CD14-positive monocyte (primary cell): ENCODE measurements at regions not wholly inside any gene's neighbourhood (a gene's known extent, or its start where the extent isn't known, plus 50 kb on each side); places are given as distances from the start of the nearest gene placed in this dataset.

Experiments used
- DNase-seq, 3 donors: peaks; one replicate each; pipeline ENCODE4 v3.0.0-alpha.2; 2011 to 2022
- H2AFZ ChIP-seq: 2 replicates; pipeline ENCODE4 v1.6.0; 2012; ENCODE audit warnings: mild to moderate bottlenecking, low read depth, low read length, inconsistent platforms; ENCODE audit not compliant: insufficient read depth, poor library complexity, severe bottlenecking
- H3K27ac ChIP-seq, 2 donors: 1 replicate in 1 of 2; 2 replicates in 1 of 2; pipeline ENCODE4 v1.5.1; 2012 to 2013; ENCODE audit warnings: low read length in 2 of 2, control low read depth in 1 of 2, inconsistent platforms in 1 of 2, low read depth in 1 of 2, mild to moderate bottlenecking in 1 of 2
- H3K27me3 ChIP-seq, 2 donors: one replicate each; pipeline versions ENCODE4 v1.6.0 to v1.6.1; 2011 to 2013; ENCODE audit warnings: low read length in 2 of 2; ENCODE audit not compliant: control insufficient read depth in 2 of 2, insufficient read depth in 2 of 2
- H3K36me3 ChIP-seq, 2 donors: replicated peaks in 1 of 2; 1 replicate in 1 of 2; 2 replicates in 1 of 2; pipeline versions ENCODE4 v1.5.1 to v1.6.1; 2012 to 2013; ENCODE audit warnings: low read length in 2 of 2, control low read depth in 1 of 2, inconsistent platforms in 1 of 2, mild to moderate bottlenecking in 1 of 2; ENCODE audit not compliant: insufficient read depth in 2 of 2, control insufficient read depth in 1 of 2
- H3K4me1 ChIP-seq, 2 donors: 1 replicate in 1 of 2; 2 replicates in 1 of 2; pipeline versions ENCODE4 v1.5.1 to v1.6.1; 2012 to 2013; ENCODE audit warnings: low read length in 2 of 2, control low read depth in 1 of 2, inconsistent platforms in 1 of 2, mild to moderate bottlenecking in 1 of 2, moderate library complexity in 1 of 2; ENCODE audit not compliant: insufficient read depth in 2 of 2, control insufficient read depth in 1 of 2
- H3K4me2 ChIP-seq: replicated peaks from 2 replicates; pipeline ENCODE3; 2012; ENCODE audit warnings: low read length, moderate library complexity, mild to moderate bottlenecking; ENCODE audit not compliant: poor library complexity, severe bottlenecking; ENCODE audit errors: extremely low read depth
- H3K4me3 ChIP-seq, 3 experiments: fragments of 200-600 bp in 1 of 3; sonication (generic) in 1 of 3; replicated peaks in 1 of 3; 1 replicate in 2 of 3; 2 replicates in 1 of 3; pipeline ENCODE4 v1.5.1; 2011 to 2013; ENCODE audit warnings: low read length in 3 of 3, mild to moderate bottlenecking in 3 of 3, control low read depth in 2 of 3, low read depth in 2 of 3, inconsistent platforms in 1 of 3, moderate library complexity in 1 of 3
- H3K79me2 ChIP-seq: 2 replicates; pipeline ENCODE4 v1.6.0; 2012; ENCODE audit warnings: mild to moderate bottlenecking, control low read depth, inconsistent platforms, low read length, moderate library complexity; ENCODE audit not compliant: insufficient read depth
- H3K9ac ChIP-seq: 2 replicates; pipeline ENCODE4 v1.6.0; 2017; ENCODE audit warnings: low read length, mild to moderate bottlenecking; ENCODE audit not compliant: insufficient read depth, poor library complexity, severe bottlenecking
- H3K9me3 ChIP-seq, 2 donors: replicated peaks in 1 of 2; 1 replicate in 1 of 2; 2 replicates in 1 of 2; pipeline versions ENCODE4 v1.5.1 to v1.6.1; 2012 to 2013; ENCODE audit warnings: low read length in 2 of 2, control low read depth in 1 of 2; ENCODE audit not compliant: control insufficient read depth in 1 of 2, insufficient read depth in 1 of 2
- H4K20me1 ChIP-seq: 2 replicates; pipeline ENCODE4 v1.6.0; 2012; ENCODE audit warnings: mild to moderate bottlenecking, low read length, control low read depth, moderate library complexity; ENCODE audit not compliant: insufficient read depth
- H3K27ac Mint-ChIP-seq, 7 donors: one replicate each; pipeline ENCODE4 v1.8.0; 2020; ENCODE audit warnings: mild to moderate bottlenecking in 7 of 7, mixed read lengths in 7 of 7, moderate library complexity in 6 of 7, inconsistent platforms in 2 of 7
- H3K27me3 Mint-ChIP-seq, 3 donors: one replicate each; pipeline ENCODE4 v1.8.0; 2021 to 2022; ENCODE audit warnings: low read depth in 3 of 3, mild to moderate bottlenecking in 3 of 3, mixed read lengths in 3 of 3, moderate library complexity in 3 of 3, inconsistent platforms in 1 of 3
- H3K36me3 Mint-ChIP-seq, 2 donors: one replicate each; pipeline ENCODE4 v1.8.0; 2020; ENCODE audit warnings: mixed read lengths in 2 of 2, inconsistent platforms in 1 of 2, mild to moderate bottlenecking in 1 of 2
- H3K4me1 Mint-ChIP-seq: one replicate; pipeline ENCODE4 v1.8.0; 2020; ENCODE audit warnings: mild to moderate bottlenecking, mixed read lengths
- H3K4me3 Mint-ChIP-seq, 2 donors: one replicate each; pipeline ENCODE4 v1.8.0; 2020; ENCODE audit warnings: mild to moderate bottlenecking in 2 of 2, mixed read lengths in 2 of 2, moderate library complexity in 1 of 2
- H3K9me3 Mint-ChIP-seq, 7 donors: one replicate each; pipeline ENCODE4 v1.8.0; 2020 to 2022; ENCODE audit warnings: mixed read lengths in 7 of 7, mild to moderate bottlenecking in 6 of 7, moderate library complexity in 6 of 7, inconsistent platforms in 2 of 7
- WGBS: methylation state at CpG from one replicate; pipeline ENCODE4 v1.1.5; 2013; ENCODE audit warnings: missing lambda C conversion rate; ENCODE audit not compliant: insufficient coverage; 5-methylcytosine and 5-hydroxymethylcytosine counted together
- intact Hi-C, 2 donors: fragments of 100-400 bp; cut with micrococcal nuclease; formaldehyde crosslinking; loops; one replicate each; pipeline versions ENCODE4 v1.15.0 to v1.15.1; 2023
- TF ChIP-seq, protein P1 (sequence below): fragments of 200-600 bp; IDR thresholded peaks from one replicate; pipeline ENCODE4 v1.8.0; 2022; ENCODE audit warnings: antibody characterized with exemption, mild to moderate bottlenecking

DNA sequence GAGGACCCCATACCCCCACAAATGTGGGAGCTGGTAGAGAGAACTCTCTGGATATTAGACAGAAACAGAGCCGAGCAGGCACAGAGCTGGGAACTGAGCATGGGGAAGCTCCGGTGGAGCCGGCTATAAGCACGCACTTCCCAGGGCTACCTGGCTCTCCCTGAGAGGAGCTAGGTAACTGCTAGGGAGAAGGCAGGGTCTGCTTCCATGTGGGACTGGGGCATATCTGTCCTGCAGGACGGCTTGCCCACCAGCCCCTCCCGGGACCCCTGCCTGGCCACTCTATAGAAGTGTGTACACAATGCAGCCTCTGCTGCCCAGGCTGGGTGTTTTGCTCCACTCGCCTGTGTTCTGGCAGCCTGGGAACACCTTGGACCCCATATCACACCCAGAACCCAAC is 1537.0 kb upstream of the CDH9 start:
- Mint-ChIP-seq H3K4me3 (no peak overlapping the region), H3K27ac (no peak overlapping the region), H3K27me3 (peaks cover 0 to 3% (median 0%) of the 10 kb centered on the region in 3 donors), H3K36me3 (no peaks in the 10 kb centered on the region), H3K9me3 (peaks cover 0 to 9% (median 5%) of the 10 kb centered on the region in 7 donors), H3K4me1 (no peaks in the 10 kb centered on the region)
- Histone ChIP-seq H3K4me1 (no peaks in the 10 kb centered on the region), H3K4me3 (no peak overlapping the region), H3K27ac (no peak overlapping the region), H4K20me1 (no peaks in the 10 kb centered on the region), H3K36me3 (no peaks in the 10 kb centered on the region), H3K4me2 (no peak overlapping the region), H3K9me3 (peaks cover 10 to 20% of the 10 kb centered on the region in 2 donors), H3K79me2 (no peaks in the 10 kb centered on the region), H3K9ac (no peak overlapping the region), H2AFZ (no peak overlapping the region), H3K27me3 (no peaks in the 10 kb centered on the region)
- no peak for DNase-seq
- TF ChIP-seq, protein P1, sequence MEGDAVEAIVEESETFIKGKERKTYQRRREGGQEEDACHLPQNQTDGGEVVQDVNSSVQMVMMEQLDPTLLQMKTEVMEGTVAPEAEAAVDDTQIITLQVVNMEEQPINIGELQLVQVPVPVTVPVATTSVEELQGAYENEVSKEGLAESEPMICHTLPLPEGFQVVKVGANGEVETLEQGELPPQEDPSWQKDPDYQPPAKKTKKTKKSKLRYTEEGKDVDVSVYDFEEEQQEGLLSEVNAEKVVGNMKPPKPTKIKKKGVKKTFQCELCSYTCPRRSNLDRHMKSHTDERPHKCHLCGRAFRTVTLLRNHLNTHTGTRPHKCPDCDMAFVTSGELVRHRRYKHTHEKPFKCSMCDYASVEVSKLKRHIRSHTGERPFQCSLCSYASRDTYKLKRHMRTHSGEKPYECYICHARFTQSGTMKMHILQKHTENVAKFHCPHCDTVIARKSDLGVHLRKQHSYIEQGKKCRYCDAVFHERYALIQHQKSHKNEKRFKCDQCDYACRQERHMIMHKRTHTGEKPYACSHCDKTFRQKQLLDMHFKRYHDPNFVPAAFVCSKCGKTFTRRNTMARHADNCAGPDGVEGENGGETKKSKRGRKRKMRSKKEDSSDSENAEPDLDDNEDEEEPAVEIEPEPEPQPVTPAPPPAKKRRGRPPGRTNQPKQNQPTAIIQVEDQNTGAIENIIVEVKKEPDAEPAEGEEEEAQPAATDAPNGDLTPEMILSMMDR = no peak
- WGBS = 95% methylated on average over 5 of the region's 7 CpGs
- intact Hi-C loops = no loop called here

DNA sequence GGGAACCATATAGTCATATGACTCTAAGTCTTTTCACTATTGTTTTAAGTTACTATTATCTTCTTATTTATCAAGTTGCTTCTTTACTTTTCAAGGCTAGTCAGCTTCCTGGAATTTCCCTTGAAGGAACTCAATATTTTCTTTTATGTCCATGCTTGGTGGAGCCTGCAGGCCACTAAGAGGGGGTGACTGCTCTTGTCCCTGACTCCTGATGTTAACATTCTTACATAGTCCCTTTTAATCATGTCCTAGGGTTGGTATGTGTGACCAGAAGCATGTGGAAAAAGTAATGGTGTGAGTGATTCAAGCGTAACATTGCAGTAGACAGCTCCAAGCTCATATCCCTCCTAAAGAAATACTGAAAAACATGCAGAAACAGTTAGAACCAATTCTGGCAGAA is 1536.2 kb upstream of the CDH9 start:
- Mint-ChIP-seq H3K27ac (no peak overlapping the region), H3K4me3 (no peak overlapping the region), H3K9me3 (peaks cover 0 to 9% (median 5%) of the 10 kb centered on the region in 7 donors), H3K4me1 (no peaks in the 10 kb centered on the region), H3K36me3 (no peaks in the 10 kb centered on the region), H3K27me3 (peaks cover 0 to 3% (median 0%) of the 10 kb centered on the region in 3 donors)
- Histone ChIP-seq H3K4me3 (no peak overlapping the region), H3K9ac (no peak overlapping the region), H4K20me1 (no peaks in the 10 kb centered on the region), H3K4me1 (no peaks in the 10 kb centered on the region), H2AFZ (no peak overlapping the region), H3K27ac (no peak overlapping the region), H3K4me2 (no peak overlapping the region), H3K36me3 (no peaks in the 10 kb centered on the region), H3K79me2 (no peaks in the 10 kb centered on the region), H3K9me3 (peaks cover 10 to 20% of the 10 kb centered on the region in 2 donors), H3K27me3 (no peaks in the 10 kb centered on the region)
- intact Hi-C loops = no loop called here
- WGBS = no CpG with 5 or more reads among the region's 1 CpG
- TF ChIP-seq, protein P1 = no peak
- no peak for DNase-seq
